Keratinocyte (primary cell): ENCODE measurements at regions not wholly inside any gene's neighbourhood (a gene's known extent, or its start where the extent isn't known, plus 50 kb on each side); places are given as distances from the start of the nearest gene placed in this dataset.

Experiments used
- DNase-seq: peaks from one replicate; pipeline ENCODE4 v3.0.0-alpha.2; 2011; ENCODE audit warnings: low read depth, missing footprints, low spot score
- FAIRE-seq: peaks from 2 replicates; lab custom pipeline; 2011; peaks lifted over from hg19 to GRCh38; lab: Jason Lieb, UNC
- H2AFZ ChIP-seq: 2 replicates; pipeline ENCODE4 v1.6.0; 2012; ENCODE audit warnings: low read length, control low read depth, inconsistent platforms; ENCODE audit not compliant: control insufficient read depth
- H3K27ac ChIP-seq: 2 replicates; pipeline ENCODE4 v1.5.1; 2011; ENCODE audit warnings: low read length; ENCODE audit not compliant: control insufficient read depth, insufficient read depth
- H3K27me3 ChIP-seq: 3 replicates; pipeline ENCODE4 v1.6.0; 2011; ENCODE audit warnings: low read length; ENCODE audit not compliant: control insufficient read depth, insufficient read depth; ENCODE audit errors: extremely low read depth
- H3K36me3 ChIP-seq, 2 experiments: 2 replicates in 1 of 2; 3 replicates in 1 of 2; pipeline ENCODE4 v1.5.1; 2011; ENCODE audit warnings: low read length in 2 of 2, mild to moderate bottlenecking in 1 of 2; ENCODE audit not compliant: control insufficient read depth in 2 of 2, insufficient read depth in 2 of 2; ENCODE audit errors: extremely low read depth in 1 of 2
- H3K4me1 ChIP-seq: 3 replicates; pipeline ENCODE4 v1.5.1; 2011; ENCODE audit warnings: low read length; ENCODE audit not compliant: control insufficient read depth, insufficient read depth; ENCODE audit errors: extremely low read depth
- H3K4me2 ChIP-seq: 3 replicates; pipeline ENCODE4 v1.6.0; 2011; ENCODE audit warnings: low read depth, low read length; ENCODE audit not compliant: control insufficient read depth, insufficient read depth; ENCODE audit errors: extremely low read depth
- H3K4me3 ChIP-seq, 3 experiments: fragments of 200-600 bp in 1 of 3; sonication (generic) in 1 of 3; 2 replicates in 2 of 3; 3 replicates in 1 of 3; pipeline ENCODE4 v1.5.1; 2011 to 2016; ENCODE audit warnings: low read length in 3 of 3, mild to moderate bottlenecking in 3 of 3, control low read depth in 2 of 3, inconsistent platforms in 1 of 3, low read depth in 1 of 3, mixed read lengths in 1 of 3, mixed run types in 1 of 3, moderate library complexity in 1 of 3; ENCODE audit not compliant: control insufficient read depth in 2 of 3, insufficient read depth in 2 of 3; ENCODE audit errors: extremely low read depth in 1 of 3
- H3K79me2 ChIP-seq: 2 replicates; pipeline ENCODE4 v1.6.0; 2012; ENCODE audit warnings: low read length; ENCODE audit not compliant: control insufficient read depth, insufficient read depth
- H3K9ac ChIP-seq: 3 replicates; pipeline ENCODE4 v1.6.0; 2011; ENCODE audit warnings: low read length; ENCODE audit not compliant: control insufficient read depth, insufficient read depth; ENCODE audit errors: extremely low read depth
- H3K9me1 ChIP-seq: 3 replicates; pipeline ENCODE4 v1.6.0; 2011; ENCODE audit warnings: low read length; ENCODE audit not compliant: control insufficient read depth, insufficient read depth; ENCODE audit errors: extremely low read depth
- H3K9me3 ChIP-seq: 2 replicates; pipeline ENCODE4 v1.5.1; 2012; ENCODE audit warnings: low read depth, low read length; ENCODE audit not compliant: control insufficient read depth
- H4K20me1 ChIP-seq: 3 replicates; pipeline ENCODE4 v1.6.0; 2011; ENCODE audit warnings: low read length; ENCODE audit not compliant: control insufficient read depth, insufficient read depth; ENCODE audit errors: extremely low read depth
- EZH2 ChIP-seq: IDR thresholded peaks from one replicate; pipeline ENCODE4 v1.6.1; 2012; ENCODE audit warnings: inconsistent platforms, mild to moderate bottlenecking, low read length, moderate library complexity
- dilution Hi-C: fragments of 300-500 bp; cut with MboI; formaldehyde crosslinking; loops from one replicate; pipeline ENCODE4 v1.7.0; 2020; ENCODE audit warnings: low sequenced_read_pairs; ENCODE audit not compliant: extremely low pct_ligation_motif_present
- TF ChIP-seq, protein P1 (sequence below), 3 experiments: IDR thresholded peaks in 1 of 3; conservative IDR thresholded peaks in 1 of 3; optimal IDR thresholded peaks in 1 of 3; 2 replicates in 2 of 3; 3 replicates in 1 of 3; pipeline versions ENCODE3 to v1.5.1; 2011; ENCODE audit warnings: low read length in 3 of 3, mild to moderate bottlenecking in 3 of 3, moderate library complexity in 2 of 3, control low read depth in 1 of 3, inconsistent platforms in 1 of 3; ENCODE audit not compliant: insufficient read depth in 2 of 3; ENCODE audit errors: extremely low read depth in 1 of 3

DNA sequence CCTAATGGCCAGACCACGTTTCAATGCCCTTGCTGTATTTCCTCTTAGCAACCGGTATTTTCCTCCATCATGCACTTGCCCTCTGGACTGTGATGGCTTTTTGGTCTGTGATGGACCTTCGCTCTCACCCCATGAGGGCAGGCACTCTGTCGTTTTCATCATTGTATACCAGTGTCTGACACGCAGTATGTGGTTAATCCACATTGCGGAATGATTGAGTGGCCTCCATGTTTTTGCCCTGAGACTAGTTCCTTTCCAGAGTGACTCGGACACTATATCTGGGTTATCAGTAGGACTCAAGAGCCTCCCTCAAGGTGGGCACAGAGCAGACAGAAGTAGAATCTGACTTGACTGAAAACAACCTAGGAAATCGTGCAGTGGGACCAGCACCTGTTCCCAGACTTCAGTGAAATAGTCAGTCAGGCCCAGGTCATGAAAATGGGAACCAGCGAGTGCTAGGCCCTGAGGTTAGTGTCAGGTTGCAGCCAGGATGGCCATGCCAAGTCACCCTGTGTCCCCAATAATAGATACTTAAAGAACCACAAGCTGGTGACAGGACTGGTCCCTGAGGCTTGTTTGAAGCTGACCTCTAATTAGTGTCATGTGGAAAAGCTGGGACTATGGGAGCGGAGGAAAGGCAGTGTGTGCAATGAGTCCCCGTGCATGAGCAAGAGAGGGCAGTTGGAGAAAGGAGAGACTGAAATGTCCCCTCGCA, 464.7 kb downstream of the INSC start:
- TF ChIP-seq, protein P1, sequence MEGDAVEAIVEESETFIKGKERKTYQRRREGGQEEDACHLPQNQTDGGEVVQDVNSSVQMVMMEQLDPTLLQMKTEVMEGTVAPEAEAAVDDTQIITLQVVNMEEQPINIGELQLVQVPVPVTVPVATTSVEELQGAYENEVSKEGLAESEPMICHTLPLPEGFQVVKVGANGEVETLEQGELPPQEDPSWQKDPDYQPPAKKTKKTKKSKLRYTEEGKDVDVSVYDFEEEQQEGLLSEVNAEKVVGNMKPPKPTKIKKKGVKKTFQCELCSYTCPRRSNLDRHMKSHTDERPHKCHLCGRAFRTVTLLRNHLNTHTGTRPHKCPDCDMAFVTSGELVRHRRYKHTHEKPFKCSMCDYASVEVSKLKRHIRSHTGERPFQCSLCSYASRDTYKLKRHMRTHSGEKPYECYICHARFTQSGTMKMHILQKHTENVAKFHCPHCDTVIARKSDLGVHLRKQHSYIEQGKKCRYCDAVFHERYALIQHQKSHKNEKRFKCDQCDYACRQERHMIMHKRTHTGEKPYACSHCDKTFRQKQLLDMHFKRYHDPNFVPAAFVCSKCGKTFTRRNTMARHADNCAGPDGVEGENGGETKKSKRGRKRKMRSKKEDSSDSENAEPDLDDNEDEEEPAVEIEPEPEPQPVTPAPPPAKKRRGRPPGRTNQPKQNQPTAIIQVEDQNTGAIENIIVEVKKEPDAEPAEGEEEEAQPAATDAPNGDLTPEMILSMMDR (optimal IDR thresholded peaks at IDR 0.05 in 1 of 3, IDR thresholded peaks at IDR 0.05 in 1 of 3, conservative IDR thresholded peaks at IDR 0.05 in 1 of 3; ENCODE audit: extremely low read depth in 1 of 3, insufficient read depth in 2 of 3, low read length in 3 of 3), result no peak
- TF ChIP-seq EZH2, result no peak
- dilution Hi-C loops, result no loop called here
- H3K36me3 ChIP-seq, result no peaks in the 10 kb centered on the region
- no peaks in the 10 kb centered on the region for H3K9me1 ChIP-seq
- FAIRE-seq (no peak), DNase-seq (no peak)
- H3K9me3 ChIP-seq, result no peaks in the 10 kb centered on the region
- H3K4me1 ChIP-seq, result no peaks in the 10 kb centered on the region
- no peak overlapping the region for H2AFZ ChIP-seq
- H4K20me1 ChIP-seq, result no peaks in the 10 kb centered on the region
- H3K9ac ChIP-seq, result no peak overlapping the region
- H3K4me3 ChIP-seq, result no peak overlapping the region
- no peak overlapping the region for H3K4me2 ChIP-seq
- no peaks in the 10 kb centered on the region for H3K79me2 ChIP-seq
- H3K27ac ChIP-seq, result no peak overlapping the region
- H3K27me3 ChIP-seq, result no peaks in the 10 kb centered on the region

DNA sequence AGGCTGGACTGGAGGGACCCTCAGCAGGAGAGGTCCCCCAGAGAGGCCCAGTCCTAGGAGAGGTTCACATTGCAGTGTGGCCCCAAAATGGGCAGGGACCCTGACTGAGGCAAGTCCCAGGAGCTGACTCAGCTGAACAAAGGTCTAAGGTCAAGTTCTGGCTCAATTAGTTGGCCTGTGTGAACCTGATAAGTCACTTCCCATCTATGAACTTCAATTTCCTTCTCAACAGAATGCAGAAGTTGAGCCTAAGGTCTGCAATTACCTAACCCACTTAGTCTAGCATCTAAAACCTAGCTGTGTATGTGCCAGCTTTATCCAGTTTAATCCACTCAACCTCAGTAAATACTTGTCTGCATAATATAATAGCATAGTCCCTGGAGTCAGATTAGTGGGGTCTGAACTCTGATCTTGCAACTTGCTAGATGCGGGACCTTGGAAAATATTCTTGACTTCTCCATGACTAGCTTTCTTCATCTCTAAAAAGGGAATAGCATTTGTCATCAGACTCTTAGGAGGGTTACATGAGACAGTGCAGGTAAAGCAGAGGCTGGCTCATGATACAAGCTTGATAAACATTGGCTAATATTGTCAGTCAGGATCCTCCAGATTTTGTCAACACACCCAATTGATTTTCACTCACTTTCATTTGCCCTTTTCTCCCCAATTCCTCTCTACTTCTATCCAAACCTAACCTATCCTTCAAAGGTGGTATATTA, 465.5 kb downstream of the INSC start:
- H3K79me2 ChIP-seq, result no peaks in the 10 kb centered on the region
- no peaks in the 10 kb centered on the region for H3K9me3 ChIP-seq
- H3K27ac ChIP-seq, result no peak overlapping the region
- H4K20me1 ChIP-seq, result no peaks in the 10 kb centered on the region
- H3K9me1 ChIP-seq, result no peaks in the 10 kb centered on the region
- no peak for TF ChIP-seq EZH2
- TF ChIP-seq, protein P1 (optimal IDR thresholded peaks at IDR 0.05 in 1 of 3, IDR thresholded peaks at IDR 0.05 in 1 of 3, conservative IDR thresholded peaks at IDR 0.05 in 1 of 3; ENCODE audit: extremely low read depth in 1 of 3, insufficient read depth in 2 of 3, low read length in 3 of 3), result no peak
- no peak overlapping the region for H3K4me2 ChIP-seq
- H2AFZ ChIP-seq, result no peak overlapping the region
- no peaks in the 10 kb centered on the region for H3K4me1 ChIP-seq
- no peaks in the 10 kb centered on the region for H3K36me3 ChIP-seq
- H3K27me3 ChIP-seq, result no peaks in the 10 kb centered on the region
- DNase-seq, result no peak
- no peak overlapping the region for H3K4me3 ChIP-seq
- no peak for FAIRE-seq
- no peak overlapping the region for H3K9ac ChIP-seq
- dilution Hi-C loops, result no loop called here
